Mammary epithelial cell (primary cell): ENCODE measurements at regions not wholly inside any gene's neighbourhood (a gene's known extent, or its start where the extent isn't known, plus 50 kb on each side); places are given as distances from the start of the nearest gene placed in this dataset.

Experiments
- CTCF ChIP-seq, 2 donors: IDR thresholded peaks in 1 of 2; conservative IDR thresholded peaks in 1 of 2; 2 replicates each; pipeline ENCODE4 v1.5.1; 2011 to 2012; ENCODE audit warnings: inconsistent platforms in 2 of 2, low read length in 2 of 2, mild to moderate bottlenecking in 2 of 2, control low read depth in 1 of 2, low read depth in 1 of 2; ENCODE audit not compliant: insufficient read depth in 1 of 2; ENCODE audit errors: extremely low read depth in 1 of 2
- EZH2 ChIP-seq: IDR thresholded peaks from 2 replicates; pipeline ENCODE4 v1.6.1; 2012; ENCODE audit warnings: low read length, inconsistent platforms, borderline replicate concordance

- TF ChIP-seq CTCF (conservative IDR thresholded peaks at IDR 0.05 in 1 of 2, IDR thresholded peaks at IDR 0.05 in 1 of 2; ENCODE audit: extremely low read depth in 1 of 2, insufficient read depth in 1 of 2, low read depth in 1 of 2, low read length in 2 of 2): no peak
- TF ChIP-seq EZH2: no peak
Observed at GRCh38 chr13:77417897-77418296, 91.0 kb upstream of the MYCBP2 start.
